ENCODE measurements at regions not wholly inside any gene's neighbourhood (a gene's known extent, or its start where the extent isn't known, plus 50 kb on each side); places are given as distances from the start of the nearest gene placed in this dataset.
"Not testable (repeated sequence)": the region's sequence is repeated elsewhere in the genome, so short reads cannot be mapped to it uniquely, and the experiment has no call there.

- no peak for DNase-seq (ENCODE audit: extremely low read depth in 1 of 2, low read depth in 1 of 2)
Observed at GRCh38 chr5:106640511-106640910, 1030.2 kb downstream of the EFNA5 start.

DNA sequence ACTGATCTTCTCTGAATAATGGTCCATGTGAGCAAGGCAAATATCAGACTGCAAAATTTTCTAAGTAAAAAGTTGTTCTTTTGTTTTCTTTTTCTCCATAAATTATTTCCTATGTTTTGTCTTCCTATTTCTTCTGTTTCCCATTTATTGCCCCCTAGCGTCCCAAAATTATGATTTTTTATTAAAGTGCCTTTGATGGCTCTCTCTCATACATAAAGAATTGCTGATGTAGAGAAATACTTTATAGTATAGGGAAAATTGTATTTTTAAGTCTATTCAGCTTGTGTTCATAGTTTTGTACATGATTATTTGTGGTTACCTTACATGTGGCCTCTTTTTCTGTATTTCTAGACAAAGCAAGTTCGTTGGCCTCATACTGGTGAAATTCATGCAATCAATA, 1031.2 kb downstream of the EFNA5 start:
- no peak for DNase-seq (ENCODE audit: extremely low read depth in 1 of 2, low read depth in 1 of 2)

DNA sequence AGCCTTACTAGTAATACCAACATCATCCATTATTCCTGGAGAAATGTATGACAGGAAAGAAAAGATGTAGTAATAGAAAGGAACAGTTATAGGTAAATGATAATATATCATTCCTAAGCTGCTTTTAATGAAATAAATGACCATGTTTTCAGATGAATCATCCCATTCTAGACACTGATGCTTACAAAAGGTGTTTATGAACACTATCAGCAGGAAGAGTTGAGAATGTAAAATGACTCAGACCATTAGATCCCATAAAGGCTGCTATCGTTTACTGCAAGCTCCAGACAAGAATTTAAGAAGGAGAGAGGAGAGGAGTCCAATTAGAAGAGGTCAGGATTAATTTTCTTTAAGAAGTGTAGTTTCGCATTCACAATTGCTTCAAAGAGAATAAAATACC, 1033.5 kb downstream of the EFNA5 start:
- DNase-seq (ENCODE audit: extremely low read depth in 1 of 2, low read depth in 1 of 2) = no peak

GRCh38 chr5:106634375-106634774, 1036.4 kb downstream of the EFNA5 start:
- DNase-seq (ENCODE audit: extremely low read depth in 1 of 2, low read depth in 1 of 2) = no peak

DNA sequence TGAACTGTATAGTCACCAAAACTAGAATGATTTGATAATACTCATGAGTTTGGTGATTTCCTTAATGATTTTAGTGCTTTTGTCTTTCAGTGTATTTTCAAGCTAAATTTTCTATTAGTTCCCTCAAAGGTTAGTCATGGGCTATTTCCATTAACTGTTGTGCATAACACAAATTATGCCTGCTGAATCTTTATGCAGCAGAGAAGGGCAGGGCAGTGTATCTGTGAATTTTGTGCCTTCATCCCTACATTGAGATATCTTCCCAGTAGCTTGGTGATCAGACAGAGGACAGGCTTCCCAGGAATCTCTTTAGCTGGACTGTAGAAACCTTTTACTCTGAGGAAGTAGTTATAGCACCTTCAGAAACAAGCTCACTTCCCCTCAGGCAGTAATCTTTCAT, 1036.9 kb downstream of the EFNA5 start:
- no peak for DNase-seq (ENCODE audit: extremely low read depth in 1 of 2, low read depth in 1 of 2)

GRCh38 chr5:106628456-106628855, 1042.3 kb downstream of the EFNA5 start:
- not testable (repeated sequence) for DNase-seq (ENCODE audit: extremely low read depth in 1 of 2, low read depth in 1 of 2)

GRCh38 chr5:106610041-106610440, 1060.7 kb downstream of the EFNA5 start:
- no peak for DNase-seq (ENCODE audit: extremely low read depth in 1 of 2, low read depth in 1 of 2)

GRCh38 chr5:106601620-106602019, 1069.1 kb downstream of the EFNA5 start:
- DNase-seq (ENCODE audit: extremely low read depth in 1 of 2, low read depth in 1 of 2) = no peak

DNA sequence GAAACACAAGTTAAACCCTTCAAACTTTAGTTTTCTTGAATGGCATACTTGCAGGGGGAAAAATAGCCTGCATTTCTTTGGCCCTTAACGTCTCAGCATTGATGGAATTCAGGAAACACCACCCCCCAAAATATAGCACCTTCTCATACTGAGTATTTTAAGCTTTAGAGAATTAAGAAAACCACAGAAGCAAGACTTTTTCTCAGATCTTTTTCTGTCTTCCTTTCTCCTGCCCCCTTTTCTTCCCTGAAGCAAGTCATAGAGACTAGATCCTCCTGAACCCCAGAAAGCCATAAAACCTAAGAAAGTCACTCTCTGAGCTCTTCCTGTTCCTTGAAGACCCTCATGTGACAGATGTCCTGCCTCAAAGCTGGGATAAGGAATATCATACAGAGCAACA, 1069.9 kb downstream of the EFNA5 start:
- no peak for DNase-seq (ENCODE audit: extremely low read depth in 1 of 2, low read depth in 1 of 2)

- DNase-seq (ENCODE audit: extremely low read depth in 1 of 2, low read depth in 1 of 2) = no peak
Observed at GRCh38 chr5:106595864-106596263, 1074.9 kb downstream of the EFNA5 start.

DNA sequence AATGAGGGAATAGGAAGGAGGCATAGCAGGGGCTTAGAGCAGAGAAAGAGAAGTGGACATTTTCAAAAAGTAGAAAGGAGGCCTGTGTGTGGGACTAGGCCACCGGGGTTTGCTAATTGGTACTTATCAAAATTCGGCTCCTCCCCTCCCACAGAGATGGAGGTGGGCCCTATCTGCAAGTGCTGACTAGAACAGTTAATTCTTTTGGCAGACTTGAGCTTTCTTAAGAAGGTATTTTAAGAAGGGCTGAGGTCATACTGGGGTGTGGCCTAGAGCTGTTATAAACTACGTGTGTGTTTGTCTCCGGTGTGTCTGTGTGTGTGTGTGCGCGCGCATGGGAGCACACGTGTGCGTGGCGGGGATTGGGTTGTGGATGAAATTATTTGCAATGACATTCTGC, 1086.5 kb downstream of the EFNA5 start:
- DNase-seq (ENCODE audit: extremely low read depth in 1 of 2, low read depth in 1 of 2) = no peak

GRCh38 chr5:106578736-106579135, 1092.0 kb downstream of the EFNA5 start:
- no peak for DNase-seq (ENCODE audit: extremely low read depth in 1 of 2, low read depth in 1 of 2)

DNA sequence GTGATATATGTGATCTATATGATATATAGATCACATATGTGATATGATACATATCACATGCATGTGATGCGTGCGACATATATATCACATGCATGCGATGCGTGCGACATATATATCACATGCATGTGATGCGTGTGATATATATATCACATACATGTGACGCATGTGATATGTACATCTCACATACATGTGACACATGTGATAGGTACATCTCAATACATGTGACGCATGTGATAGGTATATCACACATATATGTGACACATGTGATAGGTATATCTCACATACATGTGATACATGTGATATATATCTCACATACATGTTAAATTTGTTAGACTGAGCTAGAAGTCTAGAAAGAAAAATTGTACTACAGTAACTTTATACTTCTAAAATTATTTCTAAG, 1095.9 kb downstream of the EFNA5 start:
- no peak for DNase-seq (ENCODE audit: extremely low read depth in 1 of 2, low read depth in 1 of 2)

DNA sequence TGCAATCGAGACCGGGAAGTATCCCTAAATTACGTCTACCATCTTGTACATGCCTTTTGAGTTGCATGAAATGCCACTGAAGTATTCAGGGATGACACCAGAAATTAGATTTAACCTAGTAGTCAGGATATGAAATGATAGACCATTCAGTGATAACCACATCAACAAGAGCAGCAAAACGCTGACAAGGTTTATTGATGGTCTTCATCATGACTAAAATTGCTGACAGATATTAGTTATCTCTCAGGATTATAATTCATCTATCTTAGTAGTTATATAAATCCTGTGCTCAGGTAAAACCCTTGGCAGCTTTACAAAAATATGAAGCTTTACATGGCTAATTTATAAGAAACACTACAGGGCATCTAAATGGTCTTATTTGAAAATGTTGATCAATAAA, 1104.7 kb downstream of the EFNA5 start:
- no peak for DNase-seq (ENCODE audit: extremely low read depth in 1 of 2, low read depth in 1 of 2)

DNA sequence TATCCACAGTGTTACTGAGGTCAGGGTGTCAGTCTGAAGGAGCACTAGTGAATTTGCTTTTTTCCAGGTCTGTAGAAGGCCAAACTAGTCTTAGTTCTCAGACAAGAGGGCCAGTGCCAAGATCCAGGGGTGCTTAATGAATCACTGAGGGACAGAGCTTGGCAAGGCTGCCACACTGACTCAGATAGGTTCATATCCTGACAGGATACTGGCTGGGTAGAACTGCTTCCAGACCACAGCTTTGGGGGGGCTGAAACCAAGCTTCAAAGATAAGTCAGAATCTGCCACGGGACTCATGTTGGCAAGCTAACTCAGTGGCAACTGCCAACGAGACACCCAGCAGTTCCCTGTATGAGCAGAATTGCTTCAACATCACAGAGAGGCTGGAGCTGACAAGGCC, 1125.4 kb downstream of the EFNA5 start:
- no peak for DNase-seq (ENCODE audit: extremely low read depth in 1 of 2, low read depth in 1 of 2)

- DNase-seq (ENCODE audit: extremely low read depth in 1 of 2, low read depth in 1 of 2) = no peak
Observed at GRCh38 chr5:106543330-106543729, 1127.4 kb downstream of the EFNA5 start.

GRCh38 chr5:106530150-106530549, 1140.6 kb downstream of the EFNA5 start:
- DNase-seq (ENCODE audit: extremely low read depth in 1 of 2, low read depth in 1 of 2) = no peak

GRCh38 chr5:106525438-106525837, 1145.3 kb downstream of the EFNA5 start:
- DNase-seq (ENCODE audit: extremely low read depth in 1 of 2, low read depth in 1 of 2) = no peak

DNA sequence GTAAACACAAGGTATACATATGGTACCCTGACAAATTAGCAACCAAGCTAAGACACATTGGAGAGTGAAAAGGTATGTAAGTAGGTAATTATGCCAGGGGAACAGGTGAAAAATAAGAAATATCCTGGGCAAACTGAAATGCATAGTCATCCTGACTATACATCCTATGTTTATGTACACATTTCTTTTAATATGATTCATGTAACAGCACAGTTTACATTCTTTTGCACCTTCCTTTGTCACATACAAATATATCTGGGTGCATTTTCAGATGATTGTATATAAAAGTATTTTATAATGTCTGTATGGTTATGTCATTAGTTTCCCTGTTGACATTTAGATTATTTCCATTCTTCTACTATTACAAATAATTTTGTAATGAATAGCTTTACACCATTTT, 1146.9 kb downstream of the EFNA5 start:
- no peak for DNase-seq (ENCODE audit: extremely low read depth in 1 of 2, low read depth in 1 of 2)

- DNase-seq (ENCODE audit: extremely low read depth in 1 of 2, low read depth in 1 of 2) = no peak
Observed at GRCh38 chr5:106522296-106522695, 1148.4 kb downstream of the EFNA5 start.

GRCh38 chr5:106521701-106522100, 1149.0 kb downstream of the EFNA5 start:
- no peak for DNase-seq (ENCODE audit: extremely low read depth in 1 of 2, low read depth in 1 of 2)

GRCh38 chr5:106510321-106510720, 1160.4 kb downstream of the EFNA5 start:
- DNase-seq (ENCODE audit: extremely low read depth in 1 of 2, low read depth in 1 of 2) = no peak

- no peak for DNase-seq (ENCODE audit: extremely low read depth in 1 of 2, low read depth in 1 of 2)
Observed at GRCh38 chr5:106508894-106509293, 1161.8 kb downstream of the EFNA5 start.

GRCh38 chr5:106493910-106494309, 1176.8 kb downstream of the EFNA5 start:
- no peak for DNase-seq (ENCODE audit: extremely low read depth in 1 of 2, low read depth in 1 of 2)
